GM12865 (cell line): ENCODE measurements at regions not wholly inside any gene's neighbourhood (a gene's known extent, or its start where the extent isn't known, plus 50 kb on each side); places are given as distances from the start of the nearest gene placed in this dataset.
"Not testable (repeated sequence)": the region's sequence is repeated elsewhere in the genome, so short reads cannot be mapped to it uniquely, and the experiment has no call there.

Experiments used
- DNase-seq: peaks from one replicate; pipeline ENCODE4 v3.0.0; 2010; ENCODE audit warnings: low read depth
- H3K4me3 ChIP-seq: 2 replicates; pipeline ENCODE4 v1.5.1; 2011; ENCODE audit warnings: mild to moderate bottlenecking, low read depth, low read length, control low read depth
- CTCF ChIP-seq: IDR thresholded peaks from 2 replicates; pipeline ENCODE4 v1.5.1; 2011; ENCODE audit warnings: low read length, control low read depth, low read depth, inconsistent platforms; ENCODE audit not compliant: insufficient read depth; ENCODE audit errors: missing control alignments

DNA sequence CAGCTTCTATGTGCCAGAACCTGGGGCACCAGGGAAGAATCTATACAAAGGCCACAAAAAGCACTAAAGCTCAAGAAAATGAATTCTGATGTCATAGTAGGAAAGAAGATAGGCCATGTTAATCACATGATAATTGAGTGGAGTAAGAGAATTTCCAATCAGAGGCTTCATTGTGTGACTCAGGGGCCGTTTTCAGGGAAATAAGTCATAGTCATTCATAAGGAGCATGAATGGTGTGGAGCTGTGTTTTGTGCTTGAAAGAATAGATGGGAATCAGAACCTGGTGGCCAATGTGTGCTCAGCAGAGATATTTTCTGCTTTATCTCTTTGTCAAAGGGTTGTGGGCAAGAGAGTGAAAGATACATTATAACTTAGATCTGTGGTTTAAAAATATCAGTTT, 102.4 kb upstream of the ZDHHC15 start:
- TF ChIP-seq CTCF = no peak
- DNase-seq = no peak
- no peak overlapping the region for H3K4me3 ChIP-seq

DNA sequence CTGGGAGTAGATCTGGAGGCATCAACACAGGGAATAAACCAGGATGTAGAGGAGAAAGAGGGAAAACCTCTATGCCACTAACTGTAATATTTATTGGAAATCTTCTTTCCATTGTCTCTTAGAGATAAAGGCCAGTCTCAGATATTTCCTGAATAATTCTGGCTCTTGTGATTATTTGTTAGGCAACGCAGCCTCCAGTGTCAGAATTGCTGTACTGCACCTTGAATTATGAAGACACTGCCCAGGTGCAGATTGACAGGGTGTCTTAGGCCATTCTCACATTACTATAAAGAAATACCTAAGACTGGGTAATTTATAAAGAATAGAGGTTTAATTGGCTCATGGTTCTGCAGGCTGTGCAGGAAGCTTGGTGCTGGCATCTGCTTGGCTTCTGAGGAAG, 100.7 kb upstream of the ZDHHC15 start:
- H3K4me3 ChIP-seq = no peak overlapping the region
- no peak for TF ChIP-seq CTCF
- DNase-seq = no peak

DNA sequence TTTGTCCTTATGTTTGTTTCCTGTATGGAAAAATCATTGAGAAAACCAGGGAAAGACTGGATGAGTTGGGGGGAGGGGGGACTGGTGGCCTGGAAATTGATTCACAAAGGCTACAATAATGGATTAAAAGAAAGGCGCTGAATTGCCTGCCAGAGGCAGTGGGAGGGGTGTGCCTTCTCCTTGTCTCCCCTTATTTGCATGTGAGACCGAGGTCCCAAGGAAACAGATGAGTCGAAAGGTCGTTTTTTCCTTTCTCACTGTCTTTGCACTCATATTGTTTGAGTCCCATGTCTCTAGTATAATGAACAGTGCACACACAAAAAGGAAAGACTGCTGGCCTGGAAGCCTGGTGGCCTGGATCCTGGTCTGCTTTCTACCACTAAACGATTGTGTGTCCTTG, 86.6 kb upstream of the ZDHHC15 start:
- no peak for DNase-seq
- H3K4me3 ChIP-seq = no peak overlapping the region
- TF ChIP-seq CTCF = no peak

- peak; percentile 22 for DNase-seq
- peak; percentile 25 for TF ChIP-seq CTCF
- no peak overlapping the region for H3K4me3 ChIP-seq
Measured at GRCh38 chrX:75603833-75604232, 81.0 kb upstream of the ZDHHC15 start.

- DNase-seq = not testable (repeated sequence)
Measured at GRCh38 chrX:75602022-75602421, 79.2 kb upstream of the ZDHHC15 start.

GRCh38 chrX:75596178-75596577, 73.3 kb upstream of the ZDHHC15 start:
- TF ChIP-seq CTCF = no peak
- DNase-seq = no peak
- no peak overlapping the region for H3K4me3 ChIP-seq

More at GRCh38 chrX:75602022-75602421, 79.2 kb upstream of the ZDHHC15 start:
- not testable (repeated sequence) for H3K4me3 ChIP-seq

DNA sequence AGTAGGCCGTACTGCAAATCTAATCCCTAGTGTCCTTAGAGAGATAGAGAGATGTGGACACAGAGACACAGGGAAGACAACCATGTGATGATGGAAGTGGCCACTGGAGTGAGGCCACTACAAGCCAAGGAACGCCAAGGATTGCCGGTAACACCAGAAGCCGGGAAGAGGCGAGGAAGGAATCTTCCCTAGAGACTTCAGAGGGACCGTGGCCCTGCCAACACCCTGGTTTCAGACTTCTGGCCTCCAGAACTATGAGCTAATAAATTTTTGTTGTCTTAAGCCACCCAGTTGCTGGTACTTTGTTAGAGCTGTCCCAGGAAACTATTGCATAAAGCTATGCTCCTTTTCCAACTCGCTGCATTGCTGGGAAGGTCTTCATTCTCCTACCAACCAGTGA, 70.3 kb upstream of the ZDHHC15 start:
- not testable (repeated sequence) for H3K4me3 ChIP-seq

GRCh38 chrX:75582511-75582910, 59.7 kb upstream of the ZDHHC15 start:
- H3K4me3 ChIP-seq = no peak overlapping the region
- DNase-seq = no peak
- TF ChIP-seq CTCF = no peak

More for the DNA sequence above, 70.3 kb upstream of the ZDHHC15 start:
- DNase-seq = not testable (repeated sequence)
